HG02759 (cell line): ENCODE measurements at regions not wholly inside any gene's neighbourhood (a gene's known extent, or its start where the extent isn't known, plus 50 kb on each side); places are given as distances from the start of the nearest gene placed in this dataset.

Experiments used
- ATAC-seq: cut with Tn5 transposase; IDR thresholded peaks from one replicate; pipeline ENCODE4 v1.9.1; 2021; ENCODE audit warnings: mild to moderate bottlenecking, moderate library complexity; ENCODE audit not compliant: unreplicated experiment

DNA sequence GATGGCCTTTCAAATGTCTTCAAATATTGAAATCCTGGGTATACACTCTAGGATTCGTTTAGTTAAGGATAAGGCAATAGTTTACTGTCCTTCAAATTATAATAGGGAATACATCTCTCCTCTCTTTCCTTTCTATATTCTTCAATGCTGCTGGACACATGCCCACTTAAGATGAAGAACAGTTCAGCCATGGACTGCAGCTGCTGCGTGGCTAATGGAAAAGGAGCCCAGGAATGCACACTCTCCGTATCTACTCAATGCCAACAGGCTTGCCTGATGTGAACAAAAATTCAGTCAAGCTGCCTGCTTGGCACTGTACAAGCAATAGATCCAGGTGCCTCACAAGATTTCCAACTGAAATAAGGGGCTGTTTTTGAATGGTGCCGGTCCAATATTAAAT is 321.2 kb upstream of the LYPLAL1 start:
- ATAC-seq, result no peak

DNA sequence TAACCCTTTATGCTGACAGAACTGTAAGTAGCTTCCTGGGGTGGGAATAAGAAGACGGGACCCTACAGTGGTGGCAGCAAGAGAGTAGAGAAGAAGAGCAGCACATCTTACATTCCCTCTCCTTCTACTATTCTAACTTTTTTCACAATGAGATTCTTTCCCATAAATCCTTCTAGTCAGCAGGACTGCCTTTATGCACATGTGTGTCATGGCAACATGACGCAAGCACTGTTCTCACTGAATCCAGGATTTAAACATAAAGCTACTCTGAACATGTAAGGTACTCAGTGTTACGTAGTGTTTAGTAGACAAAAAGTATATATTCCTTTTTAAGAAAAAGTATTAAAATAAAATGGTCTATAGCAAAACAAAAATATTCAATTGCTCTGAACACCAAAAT is 309.7 kb upstream of the LYPLAL1 start:
- ATAC-seq, result no peak

DNA sequence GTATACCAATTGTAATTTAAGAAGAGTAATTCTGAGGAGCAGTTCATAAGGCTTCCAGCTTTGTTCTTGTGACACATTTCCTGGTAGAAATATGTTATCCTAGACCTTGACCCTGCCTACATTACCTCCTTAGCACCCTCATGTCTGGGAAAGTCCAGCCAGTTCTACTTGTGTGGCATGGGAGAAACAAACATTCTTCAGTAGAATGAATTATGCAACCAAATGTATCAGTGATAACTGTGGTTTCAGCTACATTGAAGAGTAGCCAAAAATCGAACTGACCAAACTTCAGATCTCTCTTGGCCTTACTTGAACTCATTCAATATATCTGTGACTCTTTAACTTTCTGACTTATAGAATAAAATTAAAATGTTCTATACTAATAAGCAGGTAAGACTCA is 308.1 kb upstream of the LYPLAL1 start:
- no peak for ATAC-seq

DNA sequence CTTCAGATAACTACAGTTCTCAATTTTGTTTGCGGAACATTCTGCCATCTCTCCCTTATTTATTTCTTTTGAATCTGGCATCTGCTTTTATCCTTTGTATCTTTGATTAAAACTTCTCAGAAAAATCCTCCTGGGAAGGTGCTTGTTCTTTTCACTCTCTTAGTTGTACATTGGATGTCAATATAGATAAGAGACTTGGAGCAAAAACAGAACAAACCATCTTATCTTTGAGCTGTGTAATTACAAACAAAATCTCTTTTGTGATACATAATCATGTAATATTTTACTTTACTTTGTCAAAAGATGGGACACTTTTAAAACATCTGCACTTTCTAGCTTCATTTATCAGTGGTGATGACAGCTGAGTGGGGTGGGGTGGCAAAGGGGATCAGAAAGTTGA is 307.2 kb upstream of the LYPLAL1 start:
- no peak for ATAC-seq

DNA sequence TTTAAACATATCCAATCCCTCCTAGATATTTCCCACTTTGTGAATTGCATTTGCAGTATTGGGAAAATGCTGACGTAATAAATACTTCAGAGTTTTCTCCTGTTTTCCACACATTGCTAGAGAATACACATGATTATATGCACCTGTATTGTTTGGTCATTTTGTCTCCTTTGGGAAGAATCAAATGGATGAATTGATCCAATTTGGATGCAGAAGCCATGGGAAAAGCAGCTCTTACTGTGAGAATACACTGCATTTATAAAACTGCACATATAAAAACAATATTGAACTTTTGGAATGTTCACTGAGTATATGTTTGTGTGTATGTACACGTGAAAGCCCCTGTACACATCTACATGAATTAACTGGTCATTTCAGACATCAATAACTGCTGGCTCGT is 306.6 kb upstream of the LYPLAL1 start:
- ATAC-seq, result no peak

DNA sequence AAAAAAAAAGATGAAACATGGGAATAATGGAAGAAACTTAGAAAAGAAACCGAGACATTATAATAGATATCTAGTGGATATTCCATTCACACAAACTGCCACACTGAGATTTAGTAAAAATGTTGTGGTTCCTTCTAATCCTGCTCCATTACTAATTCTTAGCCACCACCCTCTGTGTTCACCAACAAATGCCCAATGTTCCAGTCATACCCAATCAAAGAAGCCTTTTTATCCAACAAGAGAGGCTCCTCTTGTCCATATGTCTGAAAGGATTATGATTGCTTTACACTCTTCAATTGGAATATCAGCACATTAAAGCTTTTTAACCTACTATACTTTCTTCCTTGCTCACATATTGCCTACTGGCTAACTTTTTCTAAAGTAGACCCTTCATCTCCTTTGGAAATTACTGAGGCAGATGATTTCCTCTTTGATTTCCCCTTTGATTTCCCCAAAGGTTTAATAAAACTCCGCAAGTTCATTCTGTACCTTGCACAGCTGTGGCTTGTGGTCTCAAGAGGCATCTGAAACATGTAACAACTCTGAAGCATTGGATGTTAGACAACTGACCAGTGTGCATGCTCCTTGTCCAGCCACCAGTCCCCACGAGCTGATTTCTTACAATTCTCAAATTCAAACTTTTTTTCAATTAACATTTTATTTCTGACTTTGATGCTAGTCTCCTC is 305.6 kb upstream of the LYPLAL1 start:
- no peak for ATAC-seq

DNA sequence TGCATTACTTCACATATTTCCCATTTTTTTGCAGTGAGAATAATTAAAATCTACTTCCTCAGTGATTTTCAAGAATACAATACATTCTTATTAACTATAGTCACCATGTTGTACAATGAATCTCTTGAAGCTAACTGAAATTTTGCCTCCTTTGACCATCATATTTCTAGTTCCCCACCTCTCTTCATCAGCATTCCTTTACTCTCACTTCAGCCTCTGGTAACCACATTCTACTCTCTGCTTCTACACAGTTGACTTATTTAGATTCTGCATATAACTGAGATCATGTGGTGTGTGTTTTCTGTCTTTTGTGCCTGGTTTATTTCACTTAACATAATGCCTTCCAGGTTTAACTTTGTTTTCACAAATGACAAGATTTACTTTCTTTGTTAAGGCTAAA is 304.4 kb upstream of the LYPLAL1 start:
- ATAC-seq, result no peak

DNA sequence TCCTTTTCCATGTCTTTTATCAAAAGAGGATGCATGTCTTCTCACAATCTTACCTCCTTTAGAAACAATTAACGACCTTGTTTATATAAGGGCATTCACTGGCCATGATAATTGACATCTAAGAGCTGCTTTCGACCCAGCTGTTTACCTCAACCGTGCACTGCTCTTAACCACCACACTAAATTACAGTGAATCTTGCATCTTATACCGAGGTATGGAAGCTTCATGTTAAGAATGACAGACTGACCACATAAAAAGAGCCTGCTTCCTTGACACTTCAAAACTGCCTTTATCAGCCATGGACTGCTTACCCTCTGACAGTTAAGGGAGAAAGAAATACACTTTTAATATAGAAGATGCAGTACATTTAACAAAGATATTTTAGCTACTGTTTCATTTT is 301.7 kb upstream of the LYPLAL1 start:
- ATAC-seq, result no peak

DNA sequence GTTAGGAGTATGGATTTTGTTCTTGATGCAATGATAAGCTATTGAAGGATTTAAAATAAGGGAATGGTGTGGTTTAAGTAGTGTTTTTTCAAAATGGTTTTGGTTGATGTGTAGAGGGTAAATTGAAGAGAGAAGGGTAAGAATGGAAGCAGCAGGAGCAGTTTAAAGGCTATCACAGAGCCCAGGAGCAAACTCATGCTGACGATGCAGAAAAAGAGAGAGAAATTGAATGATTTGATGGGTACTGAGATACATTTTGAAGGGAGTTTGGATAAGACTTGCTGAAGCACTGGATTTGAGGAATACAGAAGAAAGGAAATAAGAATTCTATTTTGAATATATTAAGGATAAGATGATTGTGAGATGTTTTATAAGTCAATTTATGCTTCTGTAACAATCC is 300.8 kb upstream of the LYPLAL1 start:
- no peak for ATAC-seq

DNA sequence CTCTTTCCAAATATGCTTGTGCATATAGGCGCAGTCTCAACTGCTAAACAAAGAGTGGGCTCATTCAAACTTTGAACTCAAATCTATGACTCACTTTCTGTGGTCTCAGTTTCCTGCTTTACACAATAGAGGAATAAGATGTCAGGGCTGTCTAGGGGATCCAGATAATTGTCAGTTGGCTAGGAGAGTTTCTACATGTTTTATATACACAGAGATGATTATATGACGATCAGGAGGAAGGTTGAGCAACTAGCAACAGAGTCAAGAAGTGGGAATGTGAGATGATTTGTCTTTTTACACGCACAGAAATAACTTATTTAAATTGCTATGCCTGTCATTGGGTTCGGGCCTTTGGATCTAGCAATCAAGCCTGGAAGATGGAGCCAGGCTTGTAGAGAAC is 299.4 kb upstream of the LYPLAL1 start:
- ATAC-seq, result no peak

DNA sequence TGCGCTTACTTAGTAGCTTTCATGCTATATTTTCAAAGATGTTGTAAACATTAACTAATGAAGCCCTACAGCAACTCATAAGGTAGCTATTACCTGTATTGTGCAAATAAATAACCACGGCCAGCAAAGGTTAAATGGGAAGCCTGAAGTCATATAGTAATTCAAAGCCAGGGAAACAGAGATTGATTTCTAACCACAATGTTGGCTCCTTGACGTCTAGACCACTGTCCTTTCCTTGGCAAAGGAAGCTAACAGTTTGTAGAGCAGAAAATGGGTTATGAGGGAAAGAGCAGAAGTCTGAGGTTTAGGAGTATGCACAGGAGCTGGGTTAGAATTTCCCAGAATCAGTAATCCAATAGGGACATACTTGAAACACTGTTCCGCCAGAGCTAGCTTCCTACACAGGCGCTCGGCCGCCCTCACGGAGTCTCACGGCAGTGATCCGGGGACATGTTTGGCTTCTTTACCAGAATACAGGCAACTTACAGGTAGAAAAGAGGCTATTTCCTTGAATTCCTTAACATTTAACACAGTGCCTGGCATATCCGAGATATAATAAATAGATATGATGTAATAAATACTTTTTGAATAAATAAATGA is 298.8 kb upstream of the LYPLAL1 start:
- ATAC-seq, result no peak

DNA sequence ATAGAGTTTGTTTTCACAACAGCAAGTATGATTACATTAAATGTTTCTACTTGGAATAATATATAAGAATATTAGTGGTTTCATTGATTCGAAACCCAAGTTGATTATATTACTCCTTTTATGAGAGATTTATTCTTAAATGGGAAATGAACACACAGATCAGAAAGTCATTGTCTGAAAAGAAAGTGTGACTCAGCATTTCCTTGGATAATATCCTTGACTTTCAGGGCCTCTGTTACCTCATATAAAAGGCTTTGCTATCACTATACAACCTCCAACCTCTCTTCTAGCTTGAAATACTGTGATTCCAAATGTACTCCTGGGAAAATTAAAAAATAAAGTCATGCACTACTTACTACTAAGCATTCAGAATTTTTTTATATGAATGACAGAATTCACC is 295.3 kb upstream of the LYPLAL1 start:
- no peak for ATAC-seq

DNA sequence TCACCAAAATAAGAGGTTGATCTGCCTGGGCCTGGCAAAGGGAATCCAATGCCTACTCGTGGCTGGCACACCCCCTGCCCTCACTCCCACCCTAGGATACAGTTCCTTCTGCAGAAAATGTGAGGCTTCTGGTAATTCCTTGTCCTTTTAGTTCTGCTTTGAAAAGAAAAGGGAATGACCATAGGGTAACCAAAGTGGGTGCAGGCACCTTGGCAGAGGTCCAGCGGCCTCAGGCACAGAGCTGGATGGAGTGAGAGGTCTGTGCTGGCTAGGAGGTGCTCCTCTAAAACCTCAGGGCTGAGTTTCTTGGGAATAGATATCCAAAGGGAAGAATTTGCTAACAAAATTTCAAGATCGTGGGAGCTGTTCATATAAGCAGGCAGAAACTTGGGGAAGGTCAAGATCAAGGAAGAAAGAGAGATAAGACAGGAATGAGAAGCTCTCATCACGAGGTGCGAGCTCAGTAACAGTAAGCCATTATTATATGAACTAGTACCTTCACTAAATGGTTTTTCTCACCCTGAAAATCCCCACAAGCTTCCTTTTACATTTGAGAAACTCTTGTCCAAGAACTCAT is 293.1 kb upstream of the LYPLAL1 start:
- ATAC-seq, result no peak

DNA sequence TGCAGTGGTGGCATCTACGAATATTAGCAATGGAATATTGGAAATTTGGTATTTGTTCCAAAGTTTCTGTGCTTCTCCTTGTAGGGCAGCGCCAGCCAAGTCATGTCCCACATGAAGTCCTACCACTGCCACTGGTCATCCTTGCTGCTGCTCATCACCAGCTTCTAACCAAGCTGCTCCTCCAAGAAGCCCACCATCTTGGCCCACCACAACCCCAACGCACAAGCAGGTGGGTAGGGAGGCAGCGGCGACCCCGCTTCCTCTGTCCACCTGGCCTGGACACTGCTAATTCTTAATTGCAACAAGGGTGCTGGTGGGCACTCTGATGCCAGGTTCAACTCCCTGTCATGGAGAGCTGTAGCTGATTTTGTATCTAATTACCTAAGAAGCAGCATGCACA is 291.2 kb upstream of the LYPLAL1 start:
- no peak for ATAC-seq

DNA sequence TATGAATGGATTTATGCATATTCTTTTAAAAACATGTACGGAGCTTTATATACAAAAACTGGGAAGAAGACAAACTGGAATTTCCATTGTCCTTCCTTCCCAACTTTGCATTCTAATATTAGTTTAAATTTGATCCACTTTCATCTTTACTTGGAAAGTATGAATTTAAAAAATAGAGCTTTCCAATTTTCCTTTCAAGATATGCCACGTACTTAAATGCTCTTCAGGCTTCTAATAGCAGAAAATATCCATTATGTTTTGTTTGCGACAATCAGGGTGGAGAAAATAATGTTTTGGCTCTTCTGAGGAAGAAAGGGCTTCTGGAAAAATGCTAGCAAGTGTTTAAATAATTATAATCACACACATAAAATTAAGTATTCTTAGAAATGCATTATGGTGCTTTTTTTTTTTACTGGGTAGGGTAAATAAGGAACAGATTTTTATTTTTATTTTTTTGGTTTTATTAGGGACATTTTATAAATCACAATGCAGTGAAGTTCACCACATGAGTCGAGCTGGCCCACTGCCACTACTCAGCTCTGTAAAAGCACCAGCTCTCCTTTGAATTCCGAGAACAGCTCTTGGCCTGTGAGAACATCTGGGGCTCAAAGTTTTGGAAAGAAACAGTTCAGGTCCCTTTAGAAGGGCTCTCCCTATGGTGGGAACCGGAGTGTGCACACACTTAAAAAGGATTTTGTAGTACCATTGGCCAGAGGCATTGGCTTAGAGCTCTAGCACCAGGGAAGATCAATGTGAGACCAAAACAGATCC is 287.4 kb upstream of the LYPLAL1 start:
- no peak for ATAC-seq

DNA sequence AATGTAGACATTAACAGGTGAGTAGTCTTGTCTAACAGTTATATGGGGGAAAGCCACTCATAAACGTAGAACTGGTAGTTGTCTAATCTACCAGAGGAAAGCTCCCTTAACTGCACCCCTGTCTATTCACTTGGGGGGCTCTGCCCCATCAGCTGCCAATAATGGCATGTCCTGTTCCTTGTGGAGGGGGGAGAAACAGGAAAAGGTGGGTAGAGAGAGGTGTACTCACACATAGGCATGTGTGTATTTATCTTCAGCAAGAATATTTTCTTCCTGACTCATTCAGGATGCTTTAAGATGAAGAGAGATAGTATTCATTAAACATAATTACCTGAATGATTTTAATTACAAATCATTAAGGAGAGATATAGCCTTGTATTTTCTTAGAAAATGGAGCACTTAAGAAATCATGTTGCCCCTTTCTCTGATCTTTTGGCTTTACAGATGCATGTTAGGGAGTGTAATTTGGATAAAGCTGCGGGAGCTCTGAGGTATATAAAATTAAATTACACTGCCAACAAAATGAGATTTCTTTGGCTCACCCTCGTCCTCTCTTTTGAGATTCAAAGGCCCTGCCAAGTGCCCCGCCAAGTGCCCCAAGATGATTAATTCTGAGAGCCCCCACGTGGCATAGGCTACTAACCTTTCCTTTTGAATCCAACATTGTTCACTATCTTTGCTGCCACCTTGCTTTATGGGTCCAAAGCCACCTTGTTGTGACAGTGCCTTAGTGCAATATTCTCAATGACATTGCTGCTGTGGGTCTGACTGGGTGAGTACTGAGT is 286.3 kb upstream of the LYPLAL1 start:
- ATAC-seq, result no peak

DNA sequence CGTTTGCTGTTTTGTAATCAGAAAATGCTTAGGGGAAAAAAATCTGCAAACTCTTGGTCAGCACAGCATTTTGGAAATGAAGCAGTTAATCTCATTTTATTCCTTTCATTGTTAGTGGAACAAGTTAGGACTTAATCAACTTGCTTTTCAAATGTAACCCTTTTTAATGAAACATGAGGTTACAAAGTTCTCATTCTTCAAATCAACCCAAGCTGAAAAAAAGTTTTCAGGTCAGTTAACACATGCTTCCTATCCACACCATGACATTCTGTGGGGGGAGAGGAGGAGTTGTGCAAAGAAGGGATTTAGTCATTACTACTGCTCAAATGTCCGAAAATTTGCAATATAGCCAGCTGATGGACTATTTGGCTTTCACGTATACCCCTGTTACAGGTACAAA is 283.2 kb upstream of the LYPLAL1 start:
- no peak for ATAC-seq

DNA sequence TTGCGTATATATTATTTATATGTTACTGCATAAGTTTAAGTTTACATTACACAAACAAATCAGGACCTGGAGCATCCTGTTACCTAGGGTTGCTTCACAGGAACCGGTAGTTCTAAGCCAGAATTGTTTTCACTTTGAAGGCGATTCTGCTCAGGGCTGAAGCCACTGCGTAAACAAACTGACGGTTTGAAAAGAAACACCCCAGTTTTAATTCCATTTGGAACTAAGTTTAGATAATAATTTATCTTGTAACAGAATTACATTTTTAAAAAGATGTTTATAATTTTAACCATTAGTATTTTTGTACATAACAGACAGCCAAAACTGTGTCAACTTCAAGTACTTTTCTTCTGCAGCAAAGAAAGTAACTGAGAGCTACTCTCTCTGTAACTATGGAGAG is 282.1 kb upstream of the LYPLAL1 start:
- ATAC-seq, result no peak

DNA sequence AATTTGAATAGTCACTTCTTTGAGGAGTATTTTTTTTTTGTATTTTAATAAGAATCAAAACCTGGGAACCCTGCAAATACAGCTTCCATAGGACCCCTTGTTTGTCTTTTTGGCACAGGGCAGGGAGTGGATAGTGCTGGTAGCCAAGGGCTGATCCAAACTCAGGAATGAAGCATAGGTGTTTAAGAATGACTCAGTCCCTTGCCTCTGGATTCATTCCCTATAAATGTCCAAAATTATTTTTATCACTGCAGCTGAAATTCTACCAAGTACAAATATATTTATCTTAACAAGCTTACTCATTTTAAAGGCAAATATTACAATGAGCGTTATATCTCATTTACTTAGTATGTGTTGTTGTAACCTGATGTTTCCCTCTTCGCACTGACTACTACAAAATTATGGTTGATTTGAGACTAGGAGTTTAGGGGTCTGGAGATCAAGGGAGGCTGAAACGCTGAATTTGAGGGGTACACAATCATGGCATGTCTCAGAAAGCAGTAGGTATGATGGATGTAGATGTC is 278.6 kb upstream of the LYPLAL1 start:
- no peak for ATAC-seq

DNA sequence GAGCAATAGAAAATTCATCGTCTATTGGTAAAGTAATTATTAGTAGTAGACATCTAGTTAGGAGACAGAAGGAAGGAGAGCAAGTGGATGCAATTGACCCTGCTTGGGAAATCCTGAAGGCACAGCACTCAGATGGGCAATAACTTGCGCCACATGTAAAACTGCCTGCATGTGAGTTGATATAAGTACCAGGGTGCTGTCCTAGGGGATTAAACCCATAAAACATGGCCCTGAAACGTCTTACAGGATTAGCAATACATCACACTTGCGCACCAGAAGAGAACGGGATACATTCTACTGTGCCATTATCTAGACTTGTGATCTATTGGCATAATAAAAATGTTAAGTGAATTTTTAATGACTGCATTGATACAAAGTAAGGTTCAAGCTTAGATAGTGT is 277.5 kb upstream of the LYPLAL1 start:
- ATAC-seq, result no peak

DNA sequence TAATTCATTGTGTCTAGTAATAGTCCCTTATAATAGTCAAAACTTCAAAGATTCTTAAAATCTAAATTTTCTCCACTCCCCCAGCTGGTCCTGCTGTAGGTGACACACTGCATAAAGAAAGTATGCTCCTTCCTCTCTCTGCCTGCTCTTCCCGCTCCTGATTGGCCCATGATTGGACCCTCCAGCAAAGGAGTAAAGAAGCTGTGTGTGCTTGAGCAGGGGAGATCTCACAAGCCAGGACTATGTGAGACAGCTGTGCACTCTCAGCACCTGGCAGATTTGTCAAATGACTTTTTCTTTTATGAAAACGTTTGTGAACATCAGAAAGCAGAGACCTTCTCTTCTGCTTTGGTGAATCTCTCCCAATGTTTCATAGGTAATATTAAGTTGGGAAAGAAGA is 274.8 kb upstream of the LYPLAL1 start:
- no peak for ATAC-seq
